Esophagus squamous epithelium (tissue), 5 donors: ENCODE measurements at regions not wholly inside any gene's neighbourhood (a gene's known extent, or its start where the extent isn't known, plus 50 kb on each side); places are given as distances from the start of the nearest gene placed in this dataset.

Source experiments
- DNase-seq: peaks from one replicate; lab custom pipeline; 2025; lab: John Stamatoyannopoulos, UW
- H3K27ac ChIP-seq, 4 donors: fragments of 200-600 bp; sonication (generic); one replicate each; pipeline ENCODE4 v1.5.1; 2016 to 2019; ENCODE audit warnings: mild to moderate bottlenecking in 1 of 4
- H3K27me3 ChIP-seq, 4 donors: fragments of 200-600 bp; sonication (generic); 1 replicate in 3 of 4; 2 replicates in 1 of 4; pipeline versions ENCODE4 v1.5.1 to v1.6.0; 2017 to 2021; ENCODE audit warnings: antibody characterized with exemption in 1 of 4
- H3K36me3 ChIP-seq, 3 donors: fragments of 200-600 bp; sonication (generic); one replicate each; pipeline ENCODE4 v1.5.1; 2016 to 2019
- H3K4me1 ChIP-seq, 3 donors: fragments of 200-600 bp; sonication (generic); one replicate each; pipeline ENCODE4 v1.5.1; 2017 to 2019
- H3K4me3 ChIP-seq, 4 donors: fragments of 200-600 bp; sonication (generic); 1 replicate in 3 of 4; 2 replicates in 1 of 4; pipeline ENCODE4 v1.5.1; 2016 to 2019; ENCODE audit warnings: mild to moderate bottlenecking in 2 of 4, moderate library complexity in 1 of 4
- H3K9me3 ChIP-seq, 3 donors: fragments of 200-600 bp; sonication (generic); one replicate each; pipeline ENCODE4 v1.5.1; 2016 to 2019
- POLR2A ChIP-seq, 4 donors: fragments of 450-650 bp; IDR thresholded peaks; one replicate each; pipeline ENCODE4 v1.6.1; 2017; ENCODE audit warnings: antibody characterized with exemption in 4 of 4, mild to moderate bottlenecking in 4 of 4, moderate library complexity in 3 of 4
- WGBS, 2 donors: methylation state at CpG; one replicate each; pipeline ENCODE4 v1.1.5; 2018; 5-methylcytosine and 5-hydroxymethylcytosine counted together
- intact Hi-C: fragments of 100-400 bp; cut with DNase I; formaldehyde crosslinking; loops from one replicate; pipeline ENCODE4 v1.15.0; 2022
- TF ChIP-seq, protein P1 (sequence below), 6 experiments: fragments of 450-650 bp in 4 of 6; fragments of 200-600 bp in 2 of 6; sonication (generic) in 2 of 6; IDR thresholded peaks; one replicate each; pipeline ENCODE4 v1.5.1; 2016 to 2019; ENCODE audit warnings: antibody characterized with exemption in 6 of 6, mild to moderate bottlenecking in 4 of 6, moderate library complexity in 4 of 6
- donor health status: DM: yes; HTN: yes; CAD: no.

DNA sequence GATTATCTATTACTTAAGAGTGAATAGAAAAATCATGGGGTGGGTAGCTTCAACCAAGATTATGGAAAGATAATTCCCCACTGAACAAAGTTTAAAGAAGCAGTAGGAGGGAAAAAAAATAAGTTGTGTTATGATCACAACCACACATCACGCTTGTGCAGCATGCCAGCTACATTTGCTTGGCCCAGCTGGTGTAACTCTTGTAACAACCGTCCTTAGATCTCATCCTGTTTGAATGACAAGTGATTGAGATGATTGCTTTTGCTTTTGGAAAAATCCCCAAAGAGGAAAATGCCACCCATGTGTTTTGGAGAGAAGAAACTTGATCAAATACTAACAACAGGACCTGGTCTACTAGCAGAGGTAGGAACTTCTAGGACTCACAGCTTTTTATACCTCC lies 107.6 kb upstream of the KIF2A start:
- H3K36me3 ChIP-seq, result no peaks in the 10 kb centered on the region
- no peak overlapping the region for H3K4me3 ChIP-seq
- no peaks in the 10 kb centered on the region for H3K9me3 ChIP-seq
- no peak overlapping the region for H3K27ac ChIP-seq
- H3K27me3 ChIP-seq, result peaks cover 0 to 15% (median 0%) of the 10 kb centered on the region in 4 donors
- 69 to 71% methylated on average over 2 of the region's 2 CpGs for WGBS, 2 donors
- TF ChIP-seq POLR2A (IDR thresholded peaks at IDR 0.05), result no peak
- TF ChIP-seq, protein P1, sequence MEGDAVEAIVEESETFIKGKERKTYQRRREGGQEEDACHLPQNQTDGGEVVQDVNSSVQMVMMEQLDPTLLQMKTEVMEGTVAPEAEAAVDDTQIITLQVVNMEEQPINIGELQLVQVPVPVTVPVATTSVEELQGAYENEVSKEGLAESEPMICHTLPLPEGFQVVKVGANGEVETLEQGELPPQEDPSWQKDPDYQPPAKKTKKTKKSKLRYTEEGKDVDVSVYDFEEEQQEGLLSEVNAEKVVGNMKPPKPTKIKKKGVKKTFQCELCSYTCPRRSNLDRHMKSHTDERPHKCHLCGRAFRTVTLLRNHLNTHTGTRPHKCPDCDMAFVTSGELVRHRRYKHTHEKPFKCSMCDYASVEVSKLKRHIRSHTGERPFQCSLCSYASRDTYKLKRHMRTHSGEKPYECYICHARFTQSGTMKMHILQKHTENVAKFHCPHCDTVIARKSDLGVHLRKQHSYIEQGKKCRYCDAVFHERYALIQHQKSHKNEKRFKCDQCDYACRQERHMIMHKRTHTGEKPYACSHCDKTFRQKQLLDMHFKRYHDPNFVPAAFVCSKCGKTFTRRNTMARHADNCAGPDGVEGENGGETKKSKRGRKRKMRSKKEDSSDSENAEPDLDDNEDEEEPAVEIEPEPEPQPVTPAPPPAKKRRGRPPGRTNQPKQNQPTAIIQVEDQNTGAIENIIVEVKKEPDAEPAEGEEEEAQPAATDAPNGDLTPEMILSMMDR (IDR thresholded peaks at IDR 0.05), result no peak
- no peaks in the 10 kb centered on the region for H3K4me1 ChIP-seq
- DNase-seq, result no peak
- intact Hi-C loops, result no loop called here

DNA sequence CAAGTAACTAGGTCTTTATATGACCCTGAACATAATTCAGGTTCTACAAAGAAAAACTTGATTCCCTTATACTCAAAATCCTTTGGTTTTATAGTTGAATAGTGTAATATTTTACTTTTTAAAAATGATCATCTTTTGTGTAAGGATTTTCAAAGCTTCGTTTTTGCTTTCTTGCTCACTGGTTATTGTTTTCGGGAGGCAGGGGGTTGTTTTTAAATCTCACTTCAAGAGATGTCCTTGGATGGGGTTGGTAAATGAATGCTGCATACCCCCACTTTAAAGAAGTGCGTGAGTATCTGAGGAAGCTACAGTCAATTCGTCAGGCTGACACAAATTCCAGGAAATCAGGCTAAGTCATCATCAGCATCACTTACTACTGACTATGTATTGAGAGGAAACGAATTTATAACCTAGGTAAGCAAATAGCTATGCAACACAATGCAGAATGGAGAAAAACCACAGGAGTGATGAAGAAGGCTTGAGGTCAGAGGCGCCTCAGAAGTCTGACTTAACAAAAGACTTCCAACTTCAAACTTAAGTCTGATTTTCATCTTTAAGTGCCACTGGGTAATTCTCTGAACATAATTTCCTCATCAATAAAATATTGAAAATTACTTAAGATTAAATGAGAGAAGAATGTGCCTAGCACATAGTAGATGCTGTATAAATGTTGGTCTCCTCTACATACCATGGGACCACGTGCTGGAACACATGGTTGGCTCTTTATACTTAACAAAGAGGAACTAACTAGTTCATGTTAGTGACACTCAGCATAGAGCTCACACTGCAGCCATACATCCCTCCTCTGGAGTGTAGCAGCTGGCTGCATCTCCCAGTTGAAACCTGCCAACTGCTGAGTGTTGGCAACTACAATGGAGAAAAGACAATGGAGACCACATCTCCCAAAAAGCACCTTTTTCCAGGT lies 106.0 kb upstream of the KIF2A start:
- 51 to 53% methylated on average over 7 of the region's 7 CpGs for WGBS, 2 donors
- Histone ChIP-seq H3K4me3 (no peak overlapping the region), H3K36me3 (no peaks in the 10 kb centered on the region), H3K27me3 (peaks cover 0 to 19% (median 0%) of the 10 kb centered on the region in 4 donors), H3K27ac (no peak overlapping the region), H3K9me3 (no peaks in the 10 kb centered on the region), H3K4me1 (no peaks in the 10 kb centered on the region)
- no peak for DNase-seq
- intact Hi-C loops, result no loop called here
- TF ChIP-seq, protein P1 (IDR thresholded peaks at IDR 0.05), result no peak
- no peak for TF ChIP-seq POLR2A (IDR thresholded peaks at IDR 0.05)

DNA sequence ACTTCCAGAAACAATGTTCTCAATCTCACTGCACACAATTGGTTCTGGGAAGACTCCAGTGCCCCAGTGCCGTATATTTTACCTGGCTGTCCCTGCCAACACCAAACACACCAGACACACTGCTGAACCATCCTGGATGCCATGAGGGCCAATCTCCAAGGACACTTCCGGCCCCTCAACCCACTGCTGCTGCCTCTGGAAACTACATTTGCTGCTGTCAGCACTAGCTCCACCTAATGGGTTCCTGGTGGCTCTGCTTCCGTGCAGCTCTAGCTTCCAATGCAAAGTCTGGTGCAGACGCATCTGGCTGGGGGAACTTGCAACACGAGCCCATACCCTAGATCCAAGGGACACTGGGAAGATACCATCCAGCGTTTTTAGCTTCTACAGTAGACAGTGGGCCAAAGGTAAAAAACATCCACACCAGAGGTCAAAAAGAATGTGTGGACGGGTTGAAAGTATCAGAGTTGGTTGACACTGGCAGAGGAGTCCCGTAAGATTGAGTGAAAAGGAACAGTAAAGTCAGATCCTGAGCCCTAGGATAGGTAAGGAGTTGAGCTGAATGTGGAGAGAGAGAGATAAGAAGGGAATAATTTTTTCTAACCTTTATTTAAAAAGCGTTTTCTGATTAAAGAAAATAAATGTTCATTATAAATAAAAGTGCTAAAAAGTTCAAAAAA lies 99.7 kb upstream of the KIF2A start:
- intact Hi-C loops, result no loop called here
- Histone ChIP-seq H3K4me3 (no peak overlapping the region), H3K9me3 (no peaks in the 10 kb centered on the region), H3K27me3 (peaks cover 0 to 20% (median 0%) of the 10 kb centered on the region in 4 donors), H3K4me1 (no peaks in the 10 kb centered on the region), H3K36me3 (no peaks in the 10 kb centered on the region), H3K27ac (no peak overlapping the region)
- DNase-seq, result no peak
- no peak for TF ChIP-seq POLR2A (IDR thresholded peaks at IDR 0.05)
- TF ChIP-seq, protein P1 (IDR thresholded peaks at IDR 0.05), result no peak
- WGBS, 2 donors, result 64 to 69% methylated on average over 7 to 8 of the region's 9 CpGs

DNA sequence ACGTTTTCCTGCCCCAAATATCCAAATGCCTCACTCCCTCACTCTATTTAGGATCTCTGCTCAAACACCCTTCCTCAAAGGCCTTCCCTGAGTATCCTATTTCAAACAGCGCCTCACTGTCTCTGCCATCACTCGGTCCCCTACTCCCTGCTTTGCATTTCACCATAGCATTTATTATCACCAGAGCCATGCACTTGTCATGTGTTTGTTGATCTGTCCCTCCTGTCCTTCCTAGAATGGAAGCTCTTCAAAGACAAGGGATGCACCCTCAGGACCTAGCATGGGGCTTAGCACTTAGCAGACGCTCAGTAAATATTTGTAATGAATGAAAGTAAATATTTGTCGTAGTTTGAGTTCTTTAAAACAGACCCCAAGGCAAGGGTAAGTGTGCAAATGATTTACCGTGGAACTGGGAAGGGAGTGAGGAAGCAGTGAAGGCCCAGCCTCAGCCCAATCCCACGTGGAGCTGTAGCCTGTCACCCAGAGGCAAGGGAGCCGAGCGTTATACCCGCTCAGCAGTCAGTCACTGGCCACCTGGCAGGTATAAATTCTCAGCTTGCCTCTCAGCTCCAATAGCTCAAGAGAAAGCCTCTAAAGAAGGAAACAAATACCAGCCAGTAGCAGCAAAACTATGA lies 97.7 kb upstream of the KIF2A start:
- H3K36me3 ChIP-seq, result no peaks in the 10 kb centered on the region
- H3K27me3 ChIP-seq, result peaks cover 0 to 29% (median 0%) of the 10 kb centered on the region in 4 donors
- no peak overlapping the region for H3K4me3 ChIP-seq
- H3K4me1 ChIP-seq, result no peaks in the 10 kb centered on the region
- TF ChIP-seq, protein P1 (IDR thresholded peaks at IDR 0.05), result no peak
- no peak for TF ChIP-seq POLR2A (IDR thresholded peaks at IDR 0.05)
- 42% methylated on average over 10 of the region's 10 CpGs for WGBS, 2 donors
- intact Hi-C loops, result no loop called here
- DNase-seq, result no peak
- H3K27ac ChIP-seq, result no peak overlapping the region
- no peaks in the 10 kb centered on the region for H3K9me3 ChIP-seq
